ENCODE measurements at regions not wholly inside any gene's neighbourhood (a gene's known extent, or its start where the extent isn't known, plus 50 kb on each side); places are given as distances from the start of the nearest gene placed in this dataset.

DNA sequence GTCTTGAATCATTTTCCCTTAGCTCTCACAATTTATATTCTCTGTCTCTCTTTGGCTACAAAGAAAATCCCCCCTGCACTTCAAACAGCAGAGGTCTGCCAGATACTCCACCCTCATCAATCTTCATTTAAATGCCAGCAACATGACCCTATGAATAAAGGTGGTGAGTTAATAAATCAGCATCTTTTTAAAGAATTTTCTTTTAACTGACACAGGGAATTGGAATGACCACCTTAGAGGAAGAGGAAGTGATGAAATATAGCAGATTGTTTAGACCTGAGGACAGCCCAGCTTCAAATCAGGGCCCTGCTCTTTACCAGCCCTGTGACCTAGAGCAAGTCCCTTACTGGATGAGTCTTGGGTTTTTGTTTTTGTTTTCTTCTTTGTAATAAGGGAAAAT, 223.1 kb upstream of the PAPPA start:
- CTCF ChIA-PET = interaction anchor here (1.3 to 3.1 kb wide), 2 partner anchors 222 to 336 kb away, joined by 4 to 12 read pairs; no protein-coding TSS in a partner anchor
- no peak overlapping the region for H3K4me3 ChIP-seq (ENCODE audit: low read depth, low read length)
- POLR2A ChIA-PET = interaction anchor here (1.1 kb wide), 1 partner anchor 14 kb away, joined by 5 read pairs; no protein-coding TSS in a partner anchor
- no peak for DNase-seq (ENCODE audit: low read depth, low spot score)
- TF ChIP-seq, protein P1, sequence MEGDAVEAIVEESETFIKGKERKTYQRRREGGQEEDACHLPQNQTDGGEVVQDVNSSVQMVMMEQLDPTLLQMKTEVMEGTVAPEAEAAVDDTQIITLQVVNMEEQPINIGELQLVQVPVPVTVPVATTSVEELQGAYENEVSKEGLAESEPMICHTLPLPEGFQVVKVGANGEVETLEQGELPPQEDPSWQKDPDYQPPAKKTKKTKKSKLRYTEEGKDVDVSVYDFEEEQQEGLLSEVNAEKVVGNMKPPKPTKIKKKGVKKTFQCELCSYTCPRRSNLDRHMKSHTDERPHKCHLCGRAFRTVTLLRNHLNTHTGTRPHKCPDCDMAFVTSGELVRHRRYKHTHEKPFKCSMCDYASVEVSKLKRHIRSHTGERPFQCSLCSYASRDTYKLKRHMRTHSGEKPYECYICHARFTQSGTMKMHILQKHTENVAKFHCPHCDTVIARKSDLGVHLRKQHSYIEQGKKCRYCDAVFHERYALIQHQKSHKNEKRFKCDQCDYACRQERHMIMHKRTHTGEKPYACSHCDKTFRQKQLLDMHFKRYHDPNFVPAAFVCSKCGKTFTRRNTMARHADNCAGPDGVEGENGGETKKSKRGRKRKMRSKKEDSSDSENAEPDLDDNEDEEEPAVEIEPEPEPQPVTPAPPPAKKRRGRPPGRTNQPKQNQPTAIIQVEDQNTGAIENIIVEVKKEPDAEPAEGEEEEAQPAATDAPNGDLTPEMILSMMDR (IDR thresholded peaks at IDR 0.05; ENCODE audit: insufficient read depth, low read length, missing control alignments) = no peak

- CTCF ChIA-PET = interaction anchor here (0.8 to 1.1 kb wide), 3 partner anchors 10 to 347 kb away, joined by 3 to 4 read pairs (median 3); no protein-coding TSS in a partner anchor
- POLR2A ChIA-PET = no interaction called here
- no peak overlapping the region for H3K4me3 ChIP-seq (ENCODE audit: low read depth, low read length)
- DNase-seq (ENCODE audit: low read depth, low spot score) = no peak
- TF ChIP-seq, protein P1 (IDR thresholded peaks at IDR 0.05; ENCODE audit: insufficient read depth, low read length, missing control alignments) = no peak
Observed at GRCh38 chr9:115938479-115938878, 215.1 kb upstream of the PAPPA start.

GRCh38 chr9:115939065-115939765, 214.4 kb upstream of the PAPPA start:
- no peak overlapping the region for H3K4me3 ChIP-seq (ENCODE audit: low read depth, low read length)
- ChIA-PET POLR2A (interaction anchor here (0.6 kb wide), 1 partner anchor 708 kb away, joined by 3 read pairs; no protein-coding TSS in a partner anchor), CTCF (interaction anchor here (0.8 to 1.1 kb wide), 2 partner anchors 11 to 346 kb away, joined by 3 to 4 read pairs; no protein-coding TSS in a partner anchor)
- DNase-seq (ENCODE audit: low read depth, low spot score) = no peak
- TF ChIP-seq, protein P1 (IDR thresholded peaks at IDR 0.05; ENCODE audit: insufficient read depth, low read length, missing control alignments) = no peak

DNA sequence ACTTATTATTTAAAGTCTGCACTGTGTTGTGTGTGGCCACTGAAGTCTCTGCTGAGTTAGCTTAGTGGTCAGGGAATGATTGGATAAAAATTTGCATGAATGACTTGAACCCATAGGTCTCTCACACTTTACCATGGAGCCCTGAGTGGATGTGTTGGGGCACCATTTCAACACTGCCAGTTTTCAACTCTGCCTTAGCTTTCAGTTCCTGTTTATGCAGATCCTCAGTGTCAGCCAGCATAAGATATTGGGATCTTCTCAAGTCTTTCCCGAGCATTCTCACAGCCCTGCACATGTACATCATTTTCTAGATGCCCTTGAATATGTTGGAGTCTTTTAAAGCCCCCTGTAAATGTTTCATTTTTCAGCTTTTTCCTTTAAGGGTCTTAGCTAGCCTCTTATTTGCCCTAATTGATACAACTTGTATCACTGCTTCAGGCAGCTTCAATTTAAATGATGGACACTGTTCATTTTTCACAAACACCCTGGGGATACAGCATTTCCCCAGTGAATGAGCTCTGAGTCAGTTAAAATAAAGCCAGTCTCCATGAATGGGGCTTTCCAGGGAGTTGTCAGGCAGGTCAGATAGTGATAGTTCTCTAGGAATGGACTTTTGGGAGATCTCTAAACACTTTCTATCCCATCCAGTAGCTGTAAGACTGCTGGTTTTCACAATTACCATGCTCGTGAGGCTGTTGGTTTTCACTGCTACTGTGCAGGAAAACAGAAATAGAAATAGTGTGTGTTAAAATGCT, 211.9 kb upstream of the PAPPA start:
- DNase-seq (ENCODE audit: low read depth, low spot score) = no peak
- no peak overlapping the region for H3K4me3 ChIP-seq (ENCODE audit: low read depth, low read length)
- TF ChIP-seq, protein P1 (IDR thresholded peaks at IDR 0.05; ENCODE audit: insufficient read depth, low read length, missing control alignments) = no peak
- ChIA-PET CTCF (interaction anchor here (0.9 to 1.5 kb wide), 2 partner anchors 348 to 349 kb away, joined by 3 read pairs; no protein-coding TSS in a partner anchor), POLR2A (interaction anchor here (0.6 to 1.5 kb wide), 2 partner anchors 162 to 214 kb away, joined by 4 to 6 read pairs; no protein-coding TSS in a partner anchor)

DNA sequence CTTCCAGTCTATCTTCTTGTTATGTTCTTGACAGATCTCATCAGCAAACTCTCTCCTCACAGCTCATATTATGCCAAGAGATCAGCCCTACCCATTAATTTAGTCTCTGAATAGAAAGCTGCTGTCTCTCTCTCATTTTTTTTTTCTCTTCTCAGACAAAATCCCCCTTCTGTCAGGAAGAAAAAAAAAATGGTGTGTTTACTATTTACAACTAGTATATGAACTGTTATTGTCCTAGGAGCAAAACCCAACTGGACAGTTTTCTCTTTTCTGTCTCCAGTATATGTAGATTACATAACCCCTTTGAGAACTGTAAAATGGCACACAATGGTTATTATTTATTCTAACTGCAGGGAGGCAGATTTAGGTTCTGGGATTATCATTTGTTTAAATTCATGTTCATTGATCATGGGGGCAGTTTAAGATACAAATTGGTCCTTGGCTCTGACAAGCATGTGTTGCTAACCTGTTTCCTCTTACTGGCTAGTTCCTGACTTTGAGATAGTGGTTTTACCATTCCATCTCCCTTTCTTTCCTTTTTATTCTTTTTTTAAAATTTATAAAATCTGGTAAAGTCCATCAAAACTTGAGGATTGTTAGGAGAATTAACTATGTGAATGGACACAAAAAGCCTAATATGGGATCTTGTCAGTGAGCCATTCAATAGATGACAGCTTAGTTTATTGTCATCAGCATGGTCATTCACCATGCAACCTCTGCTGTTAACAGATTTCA, 210.0 kb upstream of the PAPPA start:
- CTCF ChIA-PET = no interaction called here
- POLR2A ChIA-PET = interaction anchor here (0.5 to 1.9 kb wide), 9 partner anchors 10 to 352 kb away, joined by 3 to 13 read pairs (median 5); no protein-coding TSS in a partner anchor
- TF ChIP-seq, protein P1 (IDR thresholded peaks at IDR 0.05; ENCODE audit: insufficient read depth, low read length, missing control alignments) = no peak
- no peak for DNase-seq (ENCODE audit: low read depth, low spot score)
- H3K4me3 ChIP-seq (ENCODE audit: low read depth, low read length) = no peak overlapping the region
